KG1 (cell line): ENCODE measurements at regions not wholly inside any gene's neighbourhood (a gene's known extent, or its start where the extent isn't known, plus 50 kb on each side); places are given as distances from the start of the nearest gene placed in this dataset.
"Not testable (repeated sequence)": the region's sequence is repeated elsewhere in the genome, so short reads cannot be mapped to it uniquely, and the experiment has no call there.

Experiments
- DNase-seq: peaks from one replicate; lab custom pipeline; 2025; lab: John Stamatoyannopoulos, UW

- DNase-seq: no peak
Measured at GRCh38 chr14:105857826-105858675, 331.7 kb downstream of the TMEM121 start.

GRCh38 chr14:105858676-105859025 lies 332.3 kb downstream of the TMEM121 start:
- no peak for DNase-seq

GRCh38 chr14:105859073-105859716 lies 332.8 kb downstream of the TMEM121 start:
- not testable (repeated sequence) for DNase-seq

- no peak for DNase-seq
Measured at GRCh38 chr14:105859717-105860614, 333.6 kb downstream of the TMEM121 start.

- no peak for DNase-seq
Measured at GRCh38 chr14:105860615-105861580, 334.5 kb downstream of the TMEM121 start.

- DNase-seq: peak; percentile 84
Measured at GRCh38 chr14:105861985-105862465, 335.6 kb downstream of the TMEM121 start.

GRCh38 chr14:105862581-105863239 lies 336.3 kb downstream of the TMEM121 start:
- DNase-seq: peak; percentile 84

GRCh38 chr14:105863296-105864108 lies 337.1 kb downstream of the TMEM121 start:
- DNase-seq: no peak

GRCh38 chr14:105864116-105864515 lies 337.7 kb downstream of the TMEM121 start:
- no peak for DNase-seq

- DNase-seq: no peak
Measured at GRCh38 chr14:105864651-105865265, 338.4 kb downstream of the TMEM121 start.

- DNase-seq: no peak
Measured at GRCh38 chr14:105865266-105865903, 339.0 kb downstream of the TMEM121 start.

GRCh38 chr14:105865904-105866840 lies 339.8 kb downstream of the TMEM121 start:
- DNase-seq: no peak

GRCh38 chr14:105866841-105867321 lies 340.5 kb downstream of the TMEM121 start:
- DNase-seq: no peak

GRCh38 chr14:105867961-105868599 lies 341.7 kb downstream of the TMEM121 start:
- no peak for DNase-seq

- no peak for DNase-seq
Measured at GRCh38 chr14:105871590-105871989, 345.2 kb downstream of the TMEM121 start.

GRCh38 chr14:105873870-105874512 lies 347.6 kb downstream of the TMEM121 start:
- DNase-seq: no peak
